Transverse colon (tissue), 4 donors: ENCODE measurements at regions not wholly inside any gene's neighbourhood (a gene's known extent, or its start where the extent isn't known, plus 50 kb on each side); places are given as distances from the start of the nearest gene placed in this dataset.
"Not testable (repeated sequence)": the region's sequence is repeated elsewhere in the genome, so short reads cannot be mapped to it uniquely, and the experiment has no call there.

Experiments used
- CTCF ChIP-seq, 5 experiments: fragments of 200-600 bp in 3 of 5; fragments of 450-650 bp in 2 of 5; sonication (generic) in 3 of 5; IDR thresholded peaks; 1 replicate in 2 of 5; 2 replicates in 3 of 5; pipeline ENCODE4 v1.5.1; 2016 to 2017; ENCODE audit warnings: antibody characterized with exemption in 5 of 5, inconsistent platforms in 3 of 5, mild to moderate bottlenecking in 2 of 5, moderate library complexity in 1 of 5
- EP300 ChIP-seq: sonication (generic); formaldehyde crosslinking; IDR thresholded peaks from one replicate; pipeline ENCODE4 v1.6.1; 2017; ENCODE audit warnings: antibody characterized with exemption, low read depth
- POLR2A ChIP-seq: fragments of 450-650 bp; IDR thresholded peaks from one replicate; pipeline ENCODE4 v1.6.1; 2016; ENCODE audit warnings: antibody characterized with exemption, mild to moderate bottlenecking, moderate library complexity
- POLR2AphosphoS5 ChIP-seq, 3 donors: sonication (generic); formaldehyde crosslinking; IDR thresholded peaks; one replicate each; pipeline ENCODE4 v1.6.1; 2016; ENCODE audit warnings: antibody characterized with exemption in 3 of 3

- not testable (repeated sequence) for TF ChIP-seq CTCF (IDR thresholded peaks at IDR 0.05); POLR2AphosphoS5 (IDR thresholded peaks at IDR 0.05); EP300; POLR2A
Observed at GRCh38 chr12:9422689-9423088, 185.0 kb downstream of the KLRB1 start.
